Pancreas (tissue), 10 donors: ENCODE measurements at regions not wholly inside any gene's neighbourhood (a gene's known extent, or its start where the extent isn't known, plus 50 kb on each side); places are given as distances from the start of the nearest gene placed in this dataset.

Source experiments
- ATAC-seq, 4 donors: fragments of 200-7000 bp; cut with Tn5 transposase; one replicate each; pipeline versions ENCODE4 v1.8.0 to v1.9.1; 2020; ENCODE audit warnings: mild to moderate bottlenecking in 4 of 4, moderate library complexity in 4 of 4
- DNase-seq, 6 donors: peaks; one replicate each; pipeline ENCODE4 v3.0.0-alpha.2; 2020
- FAIRE-seq: peaks from 2 replicates; lab custom pipeline; 2012; peaks lifted over from hg19 to GRCh38; lab: Jason Lieb, UNC
- H3K27ac ChIP-seq, 4 donors: fragments of 200-600 bp; sonication (generic); 1 replicate in 3 of 4; 2 replicates in 1 of 4; pipeline versions ENCODE4 v1.5.0 to v1.8.0; 2020
- H3K27me3 ChIP-seq, 4 donors: fragments of 200-600 bp; one replicate each; pipeline ENCODE4 v1.8.0; 2021
- H3K36me3 ChIP-seq, 3 donors: fragments of 200-600 bp; sonication (generic) in 1 of 3; one replicate each; pipeline versions ENCODE4 v1.5.0 to v1.8.0; 2020 to 2021
- H3K4me1 ChIP-seq, 3 donors: fragments of 200-600 bp; one replicate each; pipeline ENCODE4 v1.8.0; 2021
- H3K4me3 ChIP-seq, 4 donors: fragments of 200-600 bp; sonication (generic) in 2 of 4; one replicate each; pipeline versions ENCODE4 v1.5.0 to v1.8.0; 2020 to 2021
- H3K9me3 ChIP-seq, 4 donors: fragments of 200-600 bp; one replicate each; pipeline ENCODE4 v1.8.0; 2021
- WGBS, 2 donors: extraction: QIAGEN DNeasy Blood & Tissue Kit; methylation state at CpG; one replicate each; pipeline ENCODE4 v1.1.7; 2013; 5-methylcytosine and 5-hydroxymethylcytosine counted together
- intact Hi-C, 3 donors: fragments of 100-400 bp; cut with DNase I; formaldehyde crosslinking; loops; one replicate each; pipeline versions ENCODE4 v1.11.1 to v1.14.2; 2022
- TF ChIP-seq, protein P1 (sequence below), 4 donors: fragments of 200-600 bp; sonication (generic) in 3 of 4; IDR thresholded peaks; one replicate each; pipeline versions ENCODE4 v1.5.0 to v1.8.0; 2021; ENCODE audit warnings: antibody characterized with exemption in 4 of 4
- donor health status: healthy with polysubstance abuse.
- donor health status: DM: no; HTN: no; CAD: no; lungs with moderate emphysema.
- donor health status: DM: no; HTN: no; CAD: no.
- donor health status: control.
- donor health status: control.
- donor health status: Bipolar disorder and iron deficiency.
- donor health status: DM: yes; HTN: yes; CAD: no.
- donor health status: DM: no; HTN: no; CAD: no.
- donor health status: DM: no; HTN: no; CAD: no.
- donor health status: DM: yes; HTN: yes; CAD: no.

DNA sequence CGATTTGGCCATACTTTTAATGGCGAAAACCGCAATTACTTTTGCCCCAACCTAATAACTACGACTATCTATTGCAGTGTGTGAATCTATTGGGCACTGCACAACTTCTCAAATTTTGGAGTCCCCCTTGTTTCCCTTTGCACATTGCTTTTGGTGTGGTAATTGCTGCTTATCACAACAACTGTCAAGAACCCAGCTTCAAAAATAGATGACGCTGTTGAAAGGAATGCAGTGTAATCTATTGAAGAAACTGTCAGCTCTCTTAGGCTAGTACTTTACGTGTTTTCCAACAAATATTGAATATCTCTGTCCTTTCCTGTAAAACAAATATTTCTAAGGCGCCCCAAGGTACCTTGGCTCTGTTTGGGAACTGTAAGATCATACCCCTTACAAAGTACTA, 222.8 kb upstream of the UBE2E2 start:
- FAIRE-seq = no peak
- no peaks in the 10 kb centered on the region for H3K27me3 ChIP-seq
- no peak overlapping the region for H3K4me3 ChIP-seq
- WGBS, 2 donors = 68 to 74% methylated on average over 7 of the region's 7 CpGs
- no peaks in the 10 kb centered on the region for H3K4me1 ChIP-seq
- H3K36me3 ChIP-seq = no peaks in the 10 kb centered on the region
- DNase-seq = no peak
- TF ChIP-seq, protein P1, sequence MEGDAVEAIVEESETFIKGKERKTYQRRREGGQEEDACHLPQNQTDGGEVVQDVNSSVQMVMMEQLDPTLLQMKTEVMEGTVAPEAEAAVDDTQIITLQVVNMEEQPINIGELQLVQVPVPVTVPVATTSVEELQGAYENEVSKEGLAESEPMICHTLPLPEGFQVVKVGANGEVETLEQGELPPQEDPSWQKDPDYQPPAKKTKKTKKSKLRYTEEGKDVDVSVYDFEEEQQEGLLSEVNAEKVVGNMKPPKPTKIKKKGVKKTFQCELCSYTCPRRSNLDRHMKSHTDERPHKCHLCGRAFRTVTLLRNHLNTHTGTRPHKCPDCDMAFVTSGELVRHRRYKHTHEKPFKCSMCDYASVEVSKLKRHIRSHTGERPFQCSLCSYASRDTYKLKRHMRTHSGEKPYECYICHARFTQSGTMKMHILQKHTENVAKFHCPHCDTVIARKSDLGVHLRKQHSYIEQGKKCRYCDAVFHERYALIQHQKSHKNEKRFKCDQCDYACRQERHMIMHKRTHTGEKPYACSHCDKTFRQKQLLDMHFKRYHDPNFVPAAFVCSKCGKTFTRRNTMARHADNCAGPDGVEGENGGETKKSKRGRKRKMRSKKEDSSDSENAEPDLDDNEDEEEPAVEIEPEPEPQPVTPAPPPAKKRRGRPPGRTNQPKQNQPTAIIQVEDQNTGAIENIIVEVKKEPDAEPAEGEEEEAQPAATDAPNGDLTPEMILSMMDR (IDR thresholded peaks at IDR 0.05) = no peak
- intact Hi-C loops = no loop called here
- H3K27ac ChIP-seq = no peak overlapping the region
- no peak for ATAC-seq
- no peaks in the 10 kb centered on the region for H3K9me3 ChIP-seq

DNA sequence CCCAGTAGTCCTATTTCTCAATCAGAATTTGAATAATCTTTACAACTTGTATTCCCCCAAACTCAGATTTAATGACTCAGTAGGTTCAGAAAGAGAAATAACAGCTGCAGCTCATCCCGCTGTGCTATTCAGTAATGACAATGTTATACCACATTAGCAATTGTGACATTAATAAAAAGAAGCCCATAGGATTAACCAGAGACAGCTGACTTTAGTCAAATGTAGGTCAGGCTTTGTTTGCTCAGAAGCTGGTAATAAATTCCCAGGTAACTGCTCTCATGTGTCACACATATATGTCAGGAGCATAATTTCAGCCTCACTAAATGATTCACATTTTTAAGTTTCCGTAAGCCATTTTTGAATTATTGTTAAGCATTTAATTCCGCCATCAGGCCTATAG, 222.0 kb upstream of the UBE2E2 start:
- 86 to 95% methylated on average over 3 of the region's 3 CpGs for WGBS, 2 donors
- no peak for FAIRE-seq
- no peak for DNase-seq
- TF ChIP-seq, protein P1 (IDR thresholded peaks at IDR 0.05) = no peak
- no peak for ATAC-seq
- intact Hi-C loops = no loop called here
- H3K36me3 ChIP-seq = no peaks in the 10 kb centered on the region
- H3K4me3 ChIP-seq = no peak overlapping the region
- H3K27ac ChIP-seq = no peak overlapping the region
- H3K4me1 ChIP-seq = no peaks in the 10 kb centered on the region
- no peaks in the 10 kb centered on the region for H3K27me3 ChIP-seq
- H3K9me3 ChIP-seq = no peaks in the 10 kb centered on the region

DNA sequence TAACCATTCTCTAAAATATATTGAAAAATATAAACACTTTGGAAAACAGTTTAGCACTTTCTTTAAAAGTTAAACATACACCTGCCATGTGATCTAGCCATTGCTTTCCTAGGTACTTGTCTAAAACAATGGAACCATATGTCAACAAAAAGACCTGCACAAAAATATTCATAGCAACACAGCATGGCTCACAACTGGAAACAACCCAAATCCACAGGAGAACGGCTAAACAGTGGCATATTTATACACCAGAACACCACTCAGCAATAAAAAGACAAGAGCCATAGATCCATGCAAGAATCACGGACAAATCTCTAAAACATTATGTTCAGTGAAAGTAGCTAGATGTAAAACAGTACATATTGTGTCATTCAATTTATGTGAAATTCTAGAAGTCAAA, 221.3 kb upstream of the UBE2E2 start:
- no peak for ATAC-seq
- no peak for DNase-seq
- TF ChIP-seq, protein P1 (IDR thresholded peaks at IDR 0.05) = no peak
- Histone ChIP-seq H3K27me3 (no peaks in the 10 kb centered on the region), H3K4me3 (no peak overlapping the region), H3K36me3 (no peaks in the 10 kb centered on the region), H3K9me3 (no peaks in the 10 kb centered on the region), H3K4me1 (no peaks in the 10 kb centered on the region), H3K27ac (no peak overlapping the region)
- intact Hi-C loops = no loop called here
- no peak for FAIRE-seq
- WGBS, 2 donors = 45 to 53% methylated on average over 2 of the region's 2 CpGs

DNA sequence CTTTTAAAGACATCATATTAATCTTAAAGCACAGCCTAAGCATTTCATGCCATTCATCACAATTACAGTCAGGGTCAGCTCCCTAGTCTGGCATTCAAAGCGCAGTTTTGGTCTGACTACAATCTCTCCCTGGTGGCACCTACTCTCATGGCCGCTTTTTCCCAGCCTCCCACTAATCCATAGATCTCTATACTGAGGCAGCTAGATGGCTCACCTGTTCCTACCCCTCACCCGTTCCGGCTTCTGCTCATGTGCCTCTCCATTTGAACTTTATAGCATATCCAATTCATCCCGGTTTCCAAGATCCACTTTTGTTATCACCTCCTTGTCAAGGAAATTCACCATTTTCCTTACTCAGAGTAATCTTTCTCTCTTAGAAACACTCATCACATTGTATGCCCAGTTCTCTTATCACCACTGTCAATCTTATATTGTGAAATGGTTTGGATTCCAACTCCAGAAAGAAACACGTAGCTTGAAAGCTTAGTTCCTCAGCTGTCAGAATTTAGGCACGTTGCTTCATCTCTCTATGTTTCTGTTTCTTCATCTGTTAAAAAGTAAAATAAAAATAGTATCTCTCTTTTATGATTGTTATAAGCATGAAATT, 220.0 kb upstream of the UBE2E2 start:
- FAIRE-seq (no peak), ATAC-seq (no peak), DNase-seq (no peak)
- Histone ChIP-seq H3K27me3 (no peaks in the 10 kb centered on the region), H3K9me3 (no peaks in the 10 kb centered on the region), H3K4me1 (no peaks in the 10 kb centered on the region), H3K4me3 (no peak overlapping the region), H3K36me3 (no peaks in the 10 kb centered on the region), H3K27ac (no peak overlapping the region)
- intact Hi-C loops = no loop called here
- 37 to 41% methylated on average over 7 of the region's 7 CpGs for WGBS, 2 donors
- TF ChIP-seq, protein P1 (IDR thresholded peaks at IDR 0.05) = no peak

DNA sequence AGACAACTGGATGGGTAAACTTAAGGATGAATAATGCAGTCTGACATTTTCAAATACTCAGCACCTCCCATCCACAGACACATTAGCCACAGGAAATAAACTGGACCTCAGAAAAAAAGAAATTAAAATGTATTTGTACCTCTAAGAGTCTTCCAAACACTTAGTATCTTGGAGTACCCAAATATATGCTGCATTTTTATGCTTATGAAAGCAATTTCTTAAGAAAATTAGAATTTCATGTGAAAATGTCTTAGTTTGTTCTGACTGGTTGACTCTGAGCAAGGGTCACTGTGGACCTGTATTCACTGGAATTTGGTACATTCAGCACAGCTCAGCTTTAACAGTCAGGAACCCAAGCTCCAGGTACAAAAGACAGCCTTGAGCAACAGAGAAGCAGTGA, 216.2 kb upstream of the UBE2E2 start:
- DNase-seq (no peak), FAIRE-seq (no peak), ATAC-seq (no peak)
- no peaks in the 10 kb centered on the region for H3K4me1 ChIP-seq
- TF ChIP-seq, protein P1 (IDR thresholded peaks at IDR 0.05) = no peak
- no peaks in the 10 kb centered on the region for H3K36me3 ChIP-seq
- no peak overlapping the region for H3K27ac ChIP-seq
- no peaks in the 10 kb centered on the region for H3K27me3 ChIP-seq
- no peak overlapping the region for H3K4me3 ChIP-seq
- intact Hi-C loops = no loop called here
- H3K9me3 ChIP-seq = no peaks in the 10 kb centered on the region
